ENCODE measurements at regions not wholly inside any gene's neighbourhood (a gene's known extent, or its start where the extent isn't known, plus 50 kb on each side); places are given as distances from the start of the nearest gene placed in this dataset.
"Not testable (repeated sequence)": the region's sequence is repeated elsewhere in the genome, so short reads cannot be mapped to it uniquely, and the experiment has no call there.

DNA sequence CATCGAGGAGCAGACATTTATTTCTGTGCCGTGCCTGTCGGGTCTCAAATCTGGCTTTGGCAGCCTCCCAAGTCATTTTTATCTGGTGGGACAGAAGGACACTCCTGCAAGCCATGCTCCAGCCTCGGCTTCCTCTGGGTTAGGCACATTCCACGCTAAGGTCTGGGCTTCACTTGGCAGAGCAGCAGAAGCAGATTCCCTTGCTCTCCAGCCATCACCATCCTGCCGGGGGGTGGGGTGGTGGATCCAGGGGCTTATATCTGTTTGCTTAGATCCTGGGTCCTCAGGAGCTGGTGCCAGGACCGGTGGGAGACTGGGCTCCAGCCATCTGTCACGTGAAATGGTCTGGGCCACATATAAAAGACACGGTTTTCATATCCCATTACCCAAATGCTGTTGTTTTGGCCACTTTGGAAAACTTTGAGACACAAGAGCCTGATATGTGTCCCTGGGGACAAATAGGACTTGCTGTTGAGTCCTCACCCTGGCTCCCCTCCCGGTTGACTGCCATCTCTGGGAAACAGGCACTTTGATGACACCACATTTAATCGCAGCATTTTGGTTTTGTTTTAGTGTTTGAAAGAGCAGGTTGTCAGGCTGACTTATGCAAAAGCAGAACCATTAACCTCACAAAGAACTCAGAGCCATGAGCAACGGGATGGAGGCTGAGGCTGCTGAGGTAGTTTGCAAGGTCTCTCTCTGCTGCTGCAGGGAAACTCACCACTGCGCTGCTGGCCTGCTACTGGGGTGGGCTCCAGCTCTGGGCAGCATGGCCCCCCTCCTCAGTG lies 69.6 kb upstream of the PRMT8 start:
- no peak for DNase-seq

DNA sequence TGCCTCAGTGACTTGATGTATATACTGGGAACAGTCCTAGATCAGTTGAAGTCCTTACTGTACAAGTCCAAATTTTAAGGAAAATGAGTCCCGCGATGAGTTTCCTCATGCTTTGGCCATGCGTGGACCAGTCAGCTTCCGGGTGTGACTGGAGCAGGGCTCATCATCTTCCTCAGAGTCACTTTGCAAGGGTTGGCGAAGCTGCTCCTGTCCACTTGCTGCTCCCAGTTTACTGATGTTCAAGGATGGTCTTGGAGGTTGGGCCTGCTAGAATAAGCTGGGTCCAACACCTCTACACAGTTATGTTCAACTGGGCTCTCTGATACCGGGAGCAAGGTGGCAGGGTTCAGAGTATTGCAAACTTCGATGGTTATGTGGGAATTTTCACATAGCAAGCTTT lies 66.2 kb upstream of the PRMT8 start:
- DNase-seq: not testable (repeated sequence)

DNA sequence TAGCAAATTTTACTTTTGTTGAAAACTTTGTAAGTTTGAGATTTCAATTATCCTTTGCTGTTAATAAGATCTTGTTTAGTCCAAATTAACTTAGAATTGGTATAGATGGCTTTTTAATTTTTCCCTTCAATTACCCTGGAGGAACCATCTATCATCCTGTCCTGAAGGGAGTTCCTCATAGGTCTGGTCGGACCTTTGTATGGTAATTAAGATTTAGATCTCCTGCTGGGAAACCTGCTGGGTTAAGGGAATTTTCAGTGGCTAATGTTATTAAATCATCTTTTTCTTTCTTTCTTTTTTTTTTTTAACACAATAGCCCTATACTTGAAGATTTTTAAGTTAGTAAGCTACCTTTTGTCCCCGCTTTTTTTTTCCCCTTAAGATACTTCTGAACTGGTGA lies 63.0 kb upstream of the PRMT8 start:
- DNase-seq: no peak

DNA sequence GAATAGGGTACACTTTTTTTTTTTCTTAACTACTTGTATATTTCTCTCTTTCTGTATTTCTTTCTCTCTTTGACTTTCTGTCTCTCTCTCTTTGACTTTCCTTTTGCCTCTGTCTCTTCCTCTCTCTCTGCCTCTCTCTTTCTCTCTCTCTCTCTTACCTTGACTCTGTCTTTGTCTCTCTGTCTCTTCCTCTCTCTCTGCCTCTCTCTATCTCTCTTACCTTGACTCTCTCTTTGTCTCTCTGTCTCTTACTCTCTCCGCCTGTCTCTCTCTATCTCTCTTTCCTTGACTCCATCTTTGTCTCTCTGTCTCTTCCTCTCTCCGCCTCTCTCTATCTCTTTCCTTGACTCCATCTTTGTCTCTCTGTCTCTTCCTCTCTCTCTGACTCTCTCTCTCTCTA lies 62.4 kb upstream of the PRMT8 start:
- no peak for DNase-seq

DNA sequence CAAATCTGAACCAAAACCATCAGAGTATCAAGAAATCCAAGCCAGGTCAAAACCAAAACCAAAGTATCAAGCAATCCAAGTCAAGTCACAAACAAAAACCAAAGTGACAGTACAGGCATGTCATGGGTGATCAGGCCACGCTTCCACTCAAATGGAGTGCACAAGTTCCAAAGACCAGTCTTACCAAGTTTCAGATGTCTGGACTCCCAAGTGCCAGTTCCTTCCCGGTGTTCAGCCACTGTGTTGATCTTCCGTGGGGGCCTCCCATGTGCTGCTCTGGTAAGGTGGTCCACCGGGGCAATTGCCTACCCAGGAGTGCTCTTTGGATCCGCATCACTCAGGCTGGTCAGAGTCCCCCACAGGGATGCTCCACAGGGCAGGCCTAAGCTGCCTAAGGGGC lies 61.5 kb upstream of the PRMT8 start:
- DNase-seq: not testable (repeated sequence)

DNA sequence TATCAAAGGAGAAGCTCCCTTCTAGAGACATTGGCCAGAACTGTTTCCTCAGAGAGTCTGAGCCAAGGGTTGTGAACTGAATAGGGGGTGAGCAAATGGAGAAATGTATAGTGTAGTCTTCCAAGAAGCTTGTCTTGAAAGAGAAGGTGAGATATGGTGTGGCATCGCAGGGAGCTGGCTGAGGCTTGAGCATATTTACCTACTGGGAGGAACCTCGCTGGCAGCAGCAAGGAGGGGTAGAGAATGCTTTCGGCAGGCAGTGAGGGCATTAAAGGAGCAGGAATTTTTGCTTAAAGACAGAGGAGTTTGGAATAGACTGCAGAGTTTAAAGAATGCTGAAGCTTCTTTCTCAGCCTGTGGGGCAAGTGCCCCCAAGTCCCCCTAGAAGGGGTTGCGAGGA lies 59.3 kb upstream of the PRMT8 start:
- no peak for DNase-seq

DNA sequence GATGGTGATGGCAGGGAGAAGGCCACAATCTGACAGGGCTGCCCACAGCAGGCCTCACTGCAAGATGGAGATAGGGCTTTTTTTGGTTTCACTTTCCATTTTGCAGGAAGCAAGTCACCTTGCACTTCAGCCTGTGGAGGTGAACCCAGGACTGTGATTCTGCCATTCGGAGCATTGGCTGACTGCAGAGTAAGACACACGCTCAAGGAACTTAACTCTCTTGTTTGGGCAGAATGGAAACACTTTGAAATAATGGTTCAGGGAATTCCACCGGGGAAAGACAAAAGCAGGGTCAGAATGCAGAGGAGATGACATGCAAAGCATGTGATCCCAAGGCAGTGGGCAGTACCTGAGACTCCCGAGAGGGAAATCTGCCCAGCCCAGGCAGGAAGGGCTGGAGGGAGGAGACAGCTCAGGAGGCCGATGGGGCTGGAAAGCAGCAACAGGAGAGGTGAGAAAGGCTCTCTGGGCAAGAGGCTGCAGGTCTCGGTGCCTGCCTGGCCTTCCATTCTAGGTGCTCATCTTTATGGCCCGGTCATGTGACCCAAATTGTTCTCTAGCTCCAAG lies 58.7 kb upstream of the PRMT8 start:
- peak; percentile 11 for DNase-seq

DNA sequence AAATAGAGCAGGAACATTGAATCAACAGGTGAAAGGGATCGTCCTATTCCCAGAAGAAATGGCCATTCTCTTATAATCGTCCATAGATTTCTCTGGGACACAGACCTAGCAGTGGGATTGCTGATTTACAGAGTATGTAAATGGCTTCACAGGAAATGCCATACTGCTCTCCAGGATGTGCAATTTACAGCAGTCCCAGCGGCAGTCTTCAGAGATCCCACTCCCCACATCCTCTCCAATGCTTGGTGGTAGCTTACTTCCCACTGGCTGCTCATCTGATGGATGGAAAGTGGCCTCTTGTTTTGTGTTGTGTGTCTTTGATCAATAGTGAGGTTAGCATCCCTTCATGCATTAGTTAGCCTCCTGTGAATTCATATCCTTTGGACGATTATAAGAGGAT lies 58.1 kb upstream of the PRMT8 start:
- DNase-seq: no peak

DNA sequence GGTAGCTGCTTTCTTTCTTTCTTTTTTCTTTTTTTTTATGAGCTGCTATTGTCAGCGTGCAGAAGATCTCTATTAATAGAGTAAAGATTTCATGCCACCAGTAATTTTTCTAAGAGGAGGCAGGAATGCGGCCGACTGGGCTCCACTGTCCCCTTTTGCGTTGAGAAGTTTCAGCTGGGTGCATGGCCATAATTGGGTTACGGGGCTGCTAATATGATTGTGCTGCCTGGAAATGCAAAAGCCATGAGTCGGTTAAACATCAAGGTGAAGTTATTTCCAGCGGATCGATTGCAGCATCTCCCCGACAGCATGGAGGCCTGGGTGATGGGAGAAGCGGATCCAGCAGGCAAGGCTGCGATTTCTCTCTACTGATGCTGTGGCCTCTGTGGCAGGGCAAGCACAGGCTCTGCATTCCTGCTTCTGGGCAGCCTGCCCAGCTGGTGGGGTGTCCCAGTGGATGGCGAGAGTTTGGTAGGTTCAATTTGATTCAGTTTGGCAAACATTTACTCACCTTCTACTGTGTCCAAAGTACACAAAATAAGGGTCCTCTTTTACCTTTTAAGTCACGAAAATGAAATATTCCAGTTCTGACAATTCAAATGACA lies 54.4 kb upstream of the PRMT8 start:
- DNase-seq: no peak

DNA sequence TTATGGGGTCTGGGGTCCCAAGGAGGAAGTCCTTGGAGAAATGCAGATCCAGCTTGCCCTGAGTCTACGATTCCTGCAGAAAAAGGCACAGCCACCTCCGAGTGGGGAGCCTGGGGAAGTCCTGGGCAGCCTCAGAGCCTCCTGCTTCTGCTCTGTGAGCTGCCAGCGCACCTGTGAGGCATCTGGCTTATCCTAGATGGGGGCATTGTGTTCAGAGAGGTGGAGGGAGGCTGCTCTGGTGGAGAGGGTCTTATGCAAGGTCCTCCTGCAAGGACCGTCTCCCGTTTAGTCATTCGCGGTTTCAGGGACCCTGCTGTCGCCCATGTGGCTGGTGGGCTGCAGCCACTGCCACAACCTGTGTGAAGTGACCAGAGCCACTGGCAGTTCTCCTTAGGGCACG lies 53.0 kb upstream of the PRMT8 start:
- no peak for DNase-seq

DNA sequence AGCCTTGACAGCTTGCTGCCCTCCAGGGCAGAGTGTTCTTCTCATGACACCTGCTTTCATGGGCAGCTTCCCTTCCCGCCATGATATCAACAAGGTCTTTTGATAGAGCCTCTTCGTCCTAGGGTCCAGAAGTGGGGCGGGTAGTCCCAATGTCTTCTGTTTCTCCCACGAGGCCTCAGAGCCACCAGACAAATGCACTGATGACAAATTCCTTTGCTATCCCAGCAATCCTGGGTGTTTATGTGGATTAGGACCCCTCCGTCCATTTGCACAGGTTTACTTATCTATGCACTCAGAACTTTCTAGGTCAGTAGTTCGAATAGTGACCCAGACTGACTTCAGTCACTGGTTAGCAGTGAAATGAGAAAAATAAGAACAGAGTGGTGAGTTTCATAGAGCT lies 52.6 kb upstream of the PRMT8 start:
- no peak for DNase-seq

Data from activated CD4-positive, alpha-beta T cell treated with anti-CD3 and anti-CD28 coated beads, Interleukin-2, Interleukin-6, amounts not matched to agents 100 ng/mL and 50 ng/mL, durations not matched to agents 16 hours and 8 hours (primary cell).